NCI-H748 (cell line): ENCODE measurements at regions not wholly inside any gene's neighbourhood (a gene's known extent, or its start where the extent isn't known, plus 50 kb on each side); places are given as distances from the start of the nearest gene placed in this dataset.

Experiments
- DNase-seq: peaks from one replicate; lab custom pipeline; 2025; ENCODE audit not compliant: unreplicated experiment; lab: John Stamatoyannopoulos, UW

GRCh38 chr7:33700001-33700899, 205.1 kb upstream of the BMPER start:
- DNase-seq, result no peak

- DNase-seq, result no peak
These were observed 204.1 kb upstream of the BMPER start for GRCh38 chr7:33701189-33701740.

GRCh38 chr7:33701927-33702326, 203.4 kb upstream of the BMPER start:
- no peak for DNase-seq

- DNase-seq, result no peak
These were observed 202.8 kb upstream of the BMPER start for GRCh38 chr7:33702514-33703054.

- no peak for DNase-seq
These were observed 200.0 kb upstream of the BMPER start for GRCh38 chr7:33705333-33705833.

- no peak for DNase-seq
These were observed 199.2 kb upstream of the BMPER start for GRCh38 chr7:33706186-33706585.

- no peak for DNase-seq
These were observed 198.6 kb upstream of the BMPER start for GRCh38 chr7:33706771-33707200.

- DNase-seq, result no peak
These were observed 197.9 kb upstream of the BMPER start for GRCh38 chr7:33707427-33707826.

- DNase-seq, result no peak
These were observed 194.7 kb upstream of the BMPER start for GRCh38 chr7:33710608-33711007.

- DNase-seq, result no peak
These were observed 193.9 kb upstream of the BMPER start for GRCh38 chr7:33711231-33712019.

- DNase-seq, result no peak
These were observed 193.3 kb upstream of the BMPER start for GRCh38 chr7:33712020-33712414.

- DNase-seq, result no peak
These were observed 191.1 kb upstream of the BMPER start for GRCh38 chr7:33714208-33714607.

- DNase-seq, result peak; percentile 29
These were observed 188.5 kb upstream of the BMPER start for GRCh38 chr7:33716581-33717477.

GRCh38 chr7:33719059-33719581, 186.2 kb upstream of the BMPER start:
- DNase-seq, result no peak

GRCh38 chr7:33720139-33720538, 185.2 kb upstream of the BMPER start:
- no peak for DNase-seq

- DNase-seq, result no peak
These were observed 184.5 kb upstream of the BMPER start for GRCh38 chr7:33720870-33721269.

- DNase-seq, result no peak
These were observed 183.4 kb upstream of the BMPER start for GRCh38 chr7:33721895-33722294.

GRCh38 chr7:33722383-33723101, 182.8 kb upstream of the BMPER start:
- no peak for DNase-seq

GRCh38 chr7:33724201-33724600, 181.1 kb upstream of the BMPER start:
- DNase-seq, result no peak
